PC-3 (cell line): ENCODE measurements at regions not wholly inside any gene's neighbourhood (a gene's known extent, or its start where the extent isn't known, plus 50 kb on each side); places are given as distances from the start of the nearest gene placed in this dataset.
"Not testable (repeated sequence)": the region's sequence is repeated elsewhere in the genome, so short reads cannot be mapped to it uniquely, and the experiment has no call there.

Experiments used
- CTCF ChIP-seq: fragments of 300-600 bp; sonication (generic); conservative IDR thresholded peaks from 2 replicates; pipeline ENCODE4 v1.5.1; 2017; ENCODE audit warnings: antibody characterized with exemption, low read depth, mild to moderate bottlenecking, low read length
- EZH2 ChIP-seq: fragments of 300-600 bp; sonication (generic); IDR thresholded peaks from one replicate; pipeline ENCODE4 v1.6.1; 2017; ENCODE audit warnings: antibody characterized with exemption, mild to moderate bottlenecking, low read length; ENCODE audit not compliant: unreplicated experiment
- EZH2phosphoT487 ChIP-seq: fragments of 300-600 bp; sonication (generic); IDR thresholded peaks from 2 replicates; pipeline ENCODE4 v1.6.1; 2018; ENCODE audit warnings: mild to moderate bottlenecking, antibody characterized with exemption, low read length, borderline replicate concordance

- TF ChIP-seq EZH2, CTCF, EZH2phosphoT487: not testable (repeated sequence)
These were observed 126.3 kb upstream of the ST6GALNAC5 start for GRCh38 chr1:76740956-76741355.
